CD4-positive, alpha-beta T cell (primary cell): ENCODE measurements at regions not wholly inside any gene's neighbourhood (a gene's known extent, or its start where the extent isn't known, plus 50 kb on each side); places are given as distances from the start of the nearest gene placed in this dataset.
A peak's percentile ranks its signal among the peaks of the same experiment; 100 is the strongest.

ENCODE experiments used
- ATAC-seq: fragments of 200-7000 bp; cut with Tn5 transposase; one replicate; pipeline ENCODE4 v1.10.0; 2022; ENCODE audit warnings: mild to moderate bottlenecking; ENCODE audit not compliant: poor library complexity
- CTCF ChIA-PET: fragments of 350-600 bp; sonication (Branson Sonifier 250); formaldehyde crosslinking; loops from one replicate; lab custom pipeline; 2021; ENCODE audit warnings: antibody characterized with exemption, inconsistent platforms; lab: Charles Lee
- POLR2A ChIA-PET: fragments of 350-600 bp; sonication (Branson Sonifier 250); formaldehyde crosslinking; loops from one replicate; lab custom pipeline; 2021; ENCODE audit warnings: antibody characterized with exemption, inconsistent platforms; lab: Charles Lee
- DNase-seq, 14 experiments: peaks; one replicate each; pipeline ENCODE4 v3.0.0-alpha.2; 2013 to 2020; ENCODE audit warnings: mixed read lengths in 2 of 14
- H3K27ac ChIP-seq, 2 donors: one replicate each; pipeline versions ENCODE4 v1.5.1 to v1.7.0; 2013; ENCODE audit warnings: low read length in 2 of 2, low read depth in 1 of 2, mild to moderate bottlenecking in 1 of 2
- H3K27me3 ChIP-seq, 2 experiments: 1 replicate in 1 of 2; 2 replicates in 1 of 2; pipeline versions ENCODE4 v1.6.1 to v1.7.0; 2013; ENCODE audit warnings: low read length in 2 of 2, control low read depth in 1 of 2, mild to moderate bottlenecking in 1 of 2, moderate library complexity in 1 of 2; ENCODE audit not compliant: insufficient read depth in 2 of 2, control insufficient read depth in 1 of 2
- H3K36me3 ChIP-seq: one replicate; pipeline ENCODE4 v1.6.1; 2013; ENCODE audit warnings: low read length, control low read depth; ENCODE audit not compliant: insufficient read depth
- H3K4me1 ChIP-seq: one replicate; pipeline ENCODE4 v1.6.1; 2013; ENCODE audit warnings: low read length, control low read depth; ENCODE audit not compliant: insufficient read depth
- H3K4me3 ChIP-seq: one replicate; pipeline ENCODE4 v1.5.1; 2013; ENCODE audit warnings: mild to moderate bottlenecking, low read length, moderate library complexity
- H3K9me3 ChIP-seq, 2 experiments: 1 replicate in 1 of 2; 2 replicates in 1 of 2; pipeline versions ENCODE4 v1.6.1 to v1.7.0; 2013; ENCODE audit warnings: low read length in 2 of 2, mild to moderate bottlenecking in 2 of 2, control low read depth in 1 of 2, moderate library complexity in 1 of 2; ENCODE audit not compliant: control insufficient read depth in 1 of 2, insufficient read depth in 1 of 2
- H3K27ac Mint-ChIP-seq: one replicate; pipeline ENCODE4 v1.8.0; 2020; ENCODE audit warnings: mixed read lengths
- H3K27me3 Mint-ChIP-seq: one replicate; pipeline ENCODE4 v1.8.0; 2021; ENCODE audit warnings: mixed read lengths
- H3K36me3 Mint-ChIP-seq: one replicate; pipeline ENCODE4 v1.8.0; 2021; ENCODE audit warnings: low read depth, mixed read lengths
- H3K4me1 Mint-ChIP-seq: one replicate; pipeline ENCODE4 v1.8.0; 2021; ENCODE audit warnings: low read depth, mixed read lengths
- H3K4me3 Mint-ChIP-seq: one replicate; pipeline ENCODE4 v1.8.0; 2020; ENCODE audit warnings: mild to moderate bottlenecking, mixed read lengths
- H3K9me3 Mint-ChIP-seq: one replicate; pipeline ENCODE4 v1.8.0; 2020; ENCODE audit warnings: mixed read lengths
- CTCF ChIP-seq: fragments of 200-600 bp; IDR thresholded peaks from one replicate; pipeline ENCODE4 v1.8.0; 2022; ENCODE audit warnings: antibody characterized with exemption, mild to moderate bottlenecking
- intact Hi-C, 2 experiments: fragments of 100-400 bp; cut with DNase I in 1 of 2; cut with micrococcal nuclease in 1 of 2; formaldehyde crosslinking; loops; one replicate each; pipeline versions ENCODE4 v1.15.1 to v1.9.0; 2023 to 2025; cut with DNase I, micrococcal nuclease

- peak; percentile 39 for ATAC-seq
- POLR2A ChIA-PET, result interaction anchor here (0.6 to 4.2 kb wide), 13 partner anchors 8 to 800 kb away, joined by 3 to 50 read pairs (median 6); no protein-coding TSS in a partner anchor
- H3K36me3 ChIP-seq, result no peaks in the 10 kb centered on the region
- peak overlapping the region; percentile 76 for H3K4me3 ChIP-seq
- no peaks in the 10 kb centered on the region for H3K27me3 ChIP-seq
- H3K4me3 Mint-ChIP-seq, result peak overlapping the region; percentile 100
- peaks cover 15% of the 10 kb centered on the region for H3K36me3 Mint-ChIP-seq
- H3K27ac Mint-ChIP-seq, result peak overlapping the region; percentile 93
- H3K4me1 Mint-ChIP-seq, result peaks cover 39% of the 10 kb centered on the region
- H3K27me3 Mint-ChIP-seq, result no peaks in the 10 kb centered on the region
- peak; percentile 74 to 92 (median 80) for DNase-seq
- CTCF ChIA-PET, result interaction anchor here (0.6 to 6.0 kb wide), 23 partner anchors 9 to 333 kb away, joined by 3 to 55 read pairs (median 4); partner anchors contain the start of gene MGAT5
- no peak overlapping the region for H3K27ac ChIP-seq
- no peaks in the 10 kb centered on the region for H3K9me3 Mint-ChIP-seq
- intact Hi-C loops, result loop anchor here (1.0 to 10.0 kb wide), 7 partner anchors 89 to 778 kb away; no protein-coding TSS in a partner anchor
- H3K4me1 ChIP-seq, result peaks cover 36% of the 10 kb centered on the region
- no peaks in the 10 kb centered on the region for H3K9me3 ChIP-seq
- TF ChIP-seq CTCF, result peak; percentile 77
Observed at GRCh38 chr2:134118279-134119116, 135.4 kb upstream of the MGAT5 start.

- Histone ChIP-seq H3K9me3 (no peaks in the 10 kb centered on the region), H3K36me3 (no peaks in the 10 kb centered on the region), H3K4me3 (peak overlapping the region; percentile 76), H3K4me1 (peaks cover 42% of the 10 kb centered on the region), H3K27me3 (no peaks in the 10 kb centered on the region), H3K27ac (peak overlapping the region in 1 of 2 donors; percentile 40)
- no peaks in the 10 kb centered on the region for H3K27me3 Mint-ChIP-seq
- peak overlapping the region; percentile 100 for H3K4me3 Mint-ChIP-seq
- ATAC-seq (peak; percentile 2), DNase-seq (peak in 1 of 14 experiments; percentile 12)
- no peaks in the 10 kb centered on the region for H3K9me3 Mint-ChIP-seq
- ChIA-PET POLR2A (interaction anchor here (0.8 to 4.2 kb wide), 20 partner anchors 8 to 799 kb away, joined by 3 to 50 read pairs (median 5); partner anchors contain the start of gene CCNT2), CTCF (interaction anchor here (0.7 to 6.0 kb wide), 19 partner anchors 9 to 332 kb away, joined by 3 to 55 read pairs (median 5); partner anchors contain the start of gene MGAT5)
- peaks cover 15% of the 10 kb centered on the region for H3K36me3 Mint-ChIP-seq
- H3K4me1 Mint-ChIP-seq, result peaks cover 46% of the 10 kb centered on the region
- peak overlapping the region; percentile 93 for H3K27ac Mint-ChIP-seq
- TF ChIP-seq CTCF, result no peak
- intact Hi-C loops, result loop anchor here (2.0 to 10.0 kb wide), 5 partner anchors 88 to 778 kb away; no protein-coding TSS in a partner anchor
Observed at GRCh38 chr2:134119117-134119712, 134.7 kb upstream of the MGAT5 start.

- peak overlapping the region; percentile 16 to 74 for H3K27ac ChIP-seq
- ChIA-PET CTCF (interaction anchor here (1.2 to 6.0 kb wide), 6 partner anchors 88 to 330 kb away, joined by 3 to 55 read pairs (median 8); no protein-coding TSS in a partner anchor), POLR2A (interaction anchor here (0.6 to 4.2 kb wide), 22 partner anchors 9 to 798 kb away, joined by 3 to 50 read pairs (median 5); partner anchors contain the start of genes CCNT2 and MGAT5)
- intact Hi-C loops, result loop anchor here (2.0 to 10.0 kb wide), 7 partner anchors 87 to 1405 kb away; partner anchors contain the start of gene CCNT2 (in 1 of the 2)
- peak overlapping the region; percentile 93 for H3K27ac Mint-ChIP-seq
- H3K36me3 ChIP-seq, result no peaks in the 10 kb centered on the region
- H3K27me3 ChIP-seq, result no peaks in the 10 kb centered on the region
- H3K9me3 Mint-ChIP-seq, result no peaks in the 10 kb centered on the region
- no peaks in the 10 kb centered on the region for H3K9me3 ChIP-seq
- H3K36me3 Mint-ChIP-seq, result peaks cover 15% of the 10 kb centered on the region
- peak overlapping the region; percentile 76 for H3K4me3 ChIP-seq
- H3K4me1 ChIP-seq, result peaks cover 48% of the 10 kb centered on the region
- H3K4me3 Mint-ChIP-seq, result peak overlapping the region; percentile 100
- DNase-seq, result peak; percentile 65 to 90 (median 78)
- TF ChIP-seq CTCF, result no peak
- H3K27me3 Mint-ChIP-seq, result no peaks in the 10 kb centered on the region
- ATAC-seq, result peak; percentile 59
- peaks cover 53% of the 10 kb centered on the region for H3K4me1 Mint-ChIP-seq
Observed at GRCh38 chr2:134119713-134120405, 134.0 kb upstream of the MGAT5 start.
